SK-N-SH (cell line): ENCODE measurements at regions not wholly inside any gene's neighbourhood (a gene's known extent, or its start where the extent isn't known, plus 50 kb on each side); places are given as distances from the start of the nearest gene placed in this dataset.

Experiments
- CTCF ChIP-seq: fragments of 200-600 bp; sonication (generic); IDR thresholded peaks from 2 replicates; pipeline ENCODE4 v1.6.1; 2017; ENCODE audit warnings: antibody characterized with exemption, mild to moderate bottlenecking, moderate library complexity
- FOSL2 ChIP-seq: IDR thresholded peaks from 2 replicates; pipeline ENCODE4 v1.4.0; 2012; ENCODE audit warnings: low read depth, mild to moderate bottlenecking, moderate library complexity, borderline replicate concordance
- GATA2 ChIP-seq: sonication (generic); formaldehyde crosslinking; IDR thresholded peaks from 2 replicates; pipeline ENCODE4 v1.5.0; 2020; ENCODE audit warnings: mild to moderate bottlenecking, missing genetic modification reagents
- JUND ChIP-seq: IDR thresholded peaks from 2 replicates; pipeline ENCODE4 v1.4.0; 2012
- POLR2AphosphoS5 ChIP-seq: IDR thresholded peaks from 2 replicates; pipeline ENCODE4 v1.6.1; 2012; ENCODE audit warnings: low read depth, low read length
- RAD21 ChIP-seq: IDR thresholded peaks from 2 replicates; pipeline ENCODE4 v1.6.1; 2012; ENCODE audit warnings: mild to moderate bottlenecking, low read length
- SIN3A ChIP-seq: IDR thresholded peaks from 2 replicates; pipeline ENCODE4 v1.6.1; 2012; ENCODE audit warnings: low read depth, mild to moderate bottlenecking, low read length, moderate library complexity, borderline replicate concordance
- TF ChIP-seq, protein P1 (sequence below): IDR thresholded peaks from 2 replicates; pipeline ENCODE4 v1.4.0; 2012; ENCODE audit warnings: low read depth

DNA sequence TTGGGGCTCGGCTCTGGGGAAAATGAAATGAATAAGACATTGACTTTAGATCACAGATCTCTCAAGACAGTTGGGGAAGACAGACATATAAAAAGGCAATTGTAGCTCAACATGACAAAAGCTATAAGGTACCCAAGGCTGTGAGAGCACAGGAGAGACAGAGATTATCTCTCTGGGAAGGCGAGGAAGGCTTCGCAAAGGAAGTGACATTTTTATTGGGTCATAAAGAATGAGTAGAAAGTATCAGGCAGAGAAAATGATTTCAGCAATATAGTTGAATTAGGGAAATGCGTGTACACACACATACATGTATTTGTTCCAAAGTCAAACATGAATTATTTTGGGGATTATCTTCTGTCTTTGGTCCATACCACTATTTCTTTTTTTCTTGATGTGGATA is 381.8 kb upstream of the ADAMTSL1 start:
- TF ChIP-seq CTCF: no peak
- no peak for TF ChIP-seq GATA2
- TF ChIP-seq JUND: no peak
- TF ChIP-seq RAD21: no peak
- no peak for TF ChIP-seq FOSL2
- TF ChIP-seq, protein P1, sequence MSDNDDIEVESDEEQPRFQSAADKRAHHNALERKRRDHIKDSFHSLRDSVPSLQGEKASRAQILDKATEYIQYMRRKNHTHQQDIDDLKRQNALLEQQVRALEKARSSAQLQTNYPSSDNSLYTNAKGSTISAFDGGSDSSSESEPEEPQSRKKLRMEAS: no peak
- TF ChIP-seq POLR2AphosphoS5: no peak
- no peak for TF ChIP-seq SIN3A
